ELR (cell line): ENCODE measurements at regions not wholly inside any gene's neighbourhood (a gene's known extent, or its start where the extent isn't known, plus 50 kb on each side); places are given as distances from the start of the nearest gene placed in this dataset.

Experiments used
- DNase-seq: peaks from one replicate; pipeline ENCODE4 v3.0.0-alpha.2; 2015; ENCODE audit warnings: low read depth

- DNase-seq, result no peak
Observed at GRCh38 chr16:54479546-54479945, 193.0 kb upstream of the IRX3 start.

- no peak for DNase-seq
Observed at GRCh38 chr16:54477714-54478113, 191.1 kb upstream of the IRX3 start.

DNA sequence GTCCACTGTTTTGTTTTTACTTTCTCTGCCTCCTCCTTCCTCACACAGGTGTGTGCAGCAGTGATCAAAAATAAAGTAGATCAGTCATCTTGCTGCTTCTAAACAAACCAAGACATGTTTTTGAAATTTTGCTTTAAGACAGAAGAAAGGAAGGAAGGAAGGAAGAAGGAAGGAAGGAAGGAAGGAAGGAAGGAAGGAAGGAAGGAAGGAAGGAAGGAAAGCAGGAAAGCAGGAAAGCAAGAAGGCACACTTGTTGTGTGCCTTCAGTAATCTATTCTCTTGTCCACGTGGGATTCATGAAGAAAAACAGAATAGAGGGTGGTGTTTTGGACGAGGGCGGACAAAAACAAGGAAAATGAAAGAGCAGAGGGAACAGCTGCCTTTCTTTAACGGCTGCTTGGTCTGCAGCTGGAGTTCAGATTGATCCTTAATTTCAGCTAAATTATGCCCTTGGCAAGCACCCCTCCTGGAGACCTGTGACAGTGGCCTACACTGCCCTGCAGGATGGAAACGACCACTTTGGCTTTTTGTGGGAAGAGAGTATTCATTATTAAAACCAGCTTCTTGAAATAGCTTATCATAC is 188.5 kb upstream of the IRX3 start:
- DNase-seq, result no peak

DNA sequence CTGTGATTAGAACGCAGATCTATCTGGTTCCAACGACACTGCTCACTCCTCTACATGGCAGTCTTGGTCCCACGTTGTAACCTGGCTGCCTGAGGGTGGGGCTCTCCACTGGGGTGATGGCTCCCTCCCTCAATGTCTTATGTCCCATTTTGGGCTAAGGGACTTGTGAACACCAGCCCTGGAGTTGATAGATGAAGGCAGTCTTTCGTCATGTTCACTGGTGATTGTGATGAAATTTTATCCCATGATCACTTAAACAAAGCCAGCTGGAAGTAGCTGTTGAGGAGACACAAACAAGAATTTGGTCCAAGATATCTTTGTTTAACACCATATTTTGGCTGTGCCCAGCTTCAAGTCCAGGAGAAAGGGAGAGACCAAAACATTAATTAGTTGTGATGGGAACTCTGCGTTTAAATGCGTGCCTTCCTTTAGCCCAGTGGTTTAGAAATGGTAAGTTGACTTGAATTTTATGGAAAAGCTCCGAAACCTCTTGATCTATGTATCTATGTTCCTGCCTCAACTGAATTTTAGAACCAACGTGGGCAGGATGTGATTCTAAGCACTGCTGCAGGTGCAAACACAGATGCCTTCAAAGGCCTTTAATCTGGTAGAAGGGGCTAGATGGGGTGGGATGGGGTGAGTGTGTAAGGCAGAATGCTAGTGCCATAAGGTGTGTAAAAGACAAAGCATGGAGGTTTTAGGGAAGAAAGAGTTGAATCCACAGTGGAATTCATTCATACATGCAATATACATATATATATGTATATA is 186.8 kb upstream of the IRX3 start:
- no peak for DNase-seq

DNA sequence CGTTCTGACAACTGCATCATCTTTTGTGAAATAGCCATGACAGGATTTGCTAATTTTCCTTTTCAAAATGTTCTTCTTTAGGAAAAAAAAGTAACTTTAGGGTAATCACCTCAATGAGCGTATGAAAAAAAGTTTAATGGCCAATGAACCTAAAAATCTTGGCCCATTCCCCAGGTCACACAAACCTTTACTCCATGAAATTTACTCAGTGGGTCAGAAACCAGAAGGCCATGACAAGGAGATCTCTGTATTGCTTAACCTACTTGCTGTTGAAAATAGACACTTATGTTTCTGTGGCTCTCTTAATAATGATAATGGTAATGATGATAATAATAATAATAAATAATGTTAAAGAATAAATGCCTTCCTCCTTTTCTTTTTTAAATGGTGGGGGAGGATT is 180.8 kb upstream of the IRX3 start:
- DNase-seq, result no peak

- no peak for DNase-seq
Observed at GRCh38 chr16:54466233-54466632, 179.6 kb upstream of the IRX3 start.

DNA sequence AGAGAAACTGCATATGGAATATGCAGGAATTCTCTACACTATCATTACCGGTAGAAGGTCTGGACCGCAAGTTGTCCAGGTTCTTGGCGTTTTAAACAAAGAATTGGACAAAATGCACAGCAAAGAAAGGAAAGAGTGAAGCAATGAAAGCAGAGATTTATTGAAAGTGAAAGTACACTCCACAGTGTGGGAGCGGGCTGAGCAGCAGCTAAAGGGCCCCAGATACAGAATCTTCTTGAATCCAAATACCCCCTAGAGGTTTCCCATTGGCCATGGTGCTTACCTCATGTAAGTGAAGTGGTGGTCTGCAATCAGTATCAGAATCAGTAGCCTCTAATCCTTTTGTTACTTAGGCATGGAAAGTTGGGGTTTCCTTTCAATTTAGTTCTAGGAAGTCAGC is 178.5 kb upstream of the IRX3 start:
- no peak for DNase-seq

DNA sequence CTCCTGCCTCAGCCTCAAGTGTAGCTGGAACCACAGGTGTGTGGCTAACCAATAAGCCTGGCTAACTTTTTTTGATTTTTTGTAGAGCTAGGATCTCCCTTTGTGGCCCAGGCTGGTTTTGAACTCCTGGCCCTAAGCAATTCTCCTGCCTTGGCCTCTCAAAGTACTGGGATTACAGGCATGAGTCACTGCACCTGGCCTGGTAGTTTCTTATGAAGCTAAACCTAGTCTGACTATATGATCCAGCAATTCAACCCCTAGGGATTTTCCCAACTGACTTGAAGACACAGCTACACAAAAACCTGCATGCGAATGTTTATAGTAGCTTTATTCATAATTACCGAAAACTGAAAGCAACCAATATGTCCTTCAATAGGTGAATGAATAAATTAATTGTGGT is 176.2 kb upstream of the IRX3 start:
- DNase-seq, result no peak

DNA sequence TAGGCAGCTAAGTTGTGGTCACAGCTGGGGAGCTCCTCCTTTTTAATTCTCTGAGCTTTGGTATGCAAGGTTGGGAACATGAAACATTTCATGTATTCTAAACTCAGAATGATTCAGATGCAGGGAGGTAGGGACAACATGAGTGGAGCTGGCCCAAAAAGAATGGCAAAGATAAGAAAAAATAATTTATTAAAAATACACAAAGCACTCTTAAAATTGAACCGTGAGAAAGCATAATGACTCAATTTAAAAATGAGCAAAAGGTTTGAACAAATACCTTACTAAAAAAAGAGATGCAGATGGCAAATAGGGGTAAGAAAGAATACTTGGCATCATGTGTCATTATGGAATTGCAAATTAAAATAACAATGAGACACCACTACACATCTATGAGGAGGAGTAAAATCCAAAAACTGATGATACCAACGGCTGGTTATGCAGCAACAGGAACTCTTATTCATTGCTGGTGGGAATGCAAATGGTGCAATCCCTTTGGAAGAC is 175.6 kb upstream of the IRX3 start:
- DNase-seq, result no peak

DNA sequence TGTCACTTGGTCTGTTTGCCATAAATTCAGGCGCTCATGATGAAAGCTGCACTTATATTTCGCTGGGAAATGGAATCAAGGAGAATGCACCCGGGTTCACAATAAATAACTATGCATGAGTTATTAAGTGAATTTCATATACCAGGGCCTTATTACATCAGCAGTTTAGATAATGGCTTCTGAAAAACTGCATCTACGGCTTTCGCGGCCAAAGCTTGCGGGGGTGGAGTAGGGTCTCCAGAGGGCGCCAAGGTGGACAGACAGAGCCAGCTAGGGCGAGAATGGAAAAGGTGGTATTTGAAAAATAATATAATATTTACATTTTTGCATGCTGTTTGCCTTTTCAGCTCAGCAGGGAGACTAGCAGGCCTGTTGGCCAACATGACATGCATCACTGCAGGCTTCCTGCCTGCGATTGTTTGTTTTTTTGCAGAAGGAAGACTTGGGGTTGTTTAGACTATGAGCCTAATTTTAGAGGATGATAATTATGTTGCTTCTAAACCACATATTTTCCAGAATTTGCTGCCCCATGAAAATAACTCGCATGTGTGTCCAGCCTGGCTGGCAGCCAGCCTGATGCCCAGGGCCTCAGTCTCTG is 173.8 kb upstream of the IRX3 start:
- DNase-seq, result no peak

GRCh38 chr16:54459509-54460262 is 173.1 kb upstream of the IRX3 start:
- DNase-seq, result no peak

GRCh38 chr16:54458923-54459322 is 172.3 kb upstream of the IRX3 start:
- no peak for DNase-seq

DNA sequence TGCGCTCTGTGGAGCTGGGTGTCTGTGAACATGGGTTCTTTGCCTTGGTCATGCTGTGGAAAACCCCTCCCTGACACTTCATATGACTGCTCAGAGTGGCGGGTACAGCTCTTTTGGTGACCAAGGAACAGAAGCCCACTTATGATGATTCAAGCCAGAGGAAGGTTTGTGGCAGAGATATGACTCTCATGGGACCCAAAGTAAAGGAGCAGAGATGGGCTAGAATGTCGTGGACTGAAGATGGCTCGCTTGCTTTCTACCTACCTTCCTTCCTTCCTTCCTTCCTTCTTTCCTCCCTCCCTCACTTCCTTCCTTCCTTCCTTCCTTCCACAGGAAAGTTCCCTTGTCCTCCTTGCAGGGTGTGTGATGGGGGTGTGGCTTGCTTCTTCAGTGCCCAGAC is 169.7 kb upstream of the IRX3 start:
- DNase-seq, result no peak

- DNase-seq, result no peak
Observed at GRCh38 chr16:54455030-54455725, 168.6 kb upstream of the IRX3 start.

DNA sequence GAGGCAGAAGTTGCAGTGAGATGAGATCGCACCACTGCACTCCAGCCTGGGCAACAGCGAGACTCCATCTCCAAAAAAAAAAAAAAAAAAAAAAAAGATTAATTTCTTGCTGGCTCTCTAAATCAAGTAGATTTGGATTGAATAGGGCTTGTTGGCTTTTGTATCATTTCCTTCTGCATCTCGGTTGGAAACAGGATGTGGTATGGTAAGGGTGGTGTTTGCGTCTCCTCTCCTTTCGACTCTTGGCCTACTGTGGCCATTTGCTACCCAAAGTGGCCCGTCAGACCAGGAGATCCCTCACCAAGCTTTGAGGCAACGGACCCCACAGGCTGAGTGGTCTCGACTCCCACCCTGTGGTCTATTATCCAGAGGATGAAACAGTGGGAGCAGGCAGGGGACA is 168.0 kb upstream of the IRX3 start:
- no peak for DNase-seq

- DNase-seq, result no peak
Observed at GRCh38 chr16:54453871-54454270, 167.3 kb upstream of the IRX3 start.

DNA sequence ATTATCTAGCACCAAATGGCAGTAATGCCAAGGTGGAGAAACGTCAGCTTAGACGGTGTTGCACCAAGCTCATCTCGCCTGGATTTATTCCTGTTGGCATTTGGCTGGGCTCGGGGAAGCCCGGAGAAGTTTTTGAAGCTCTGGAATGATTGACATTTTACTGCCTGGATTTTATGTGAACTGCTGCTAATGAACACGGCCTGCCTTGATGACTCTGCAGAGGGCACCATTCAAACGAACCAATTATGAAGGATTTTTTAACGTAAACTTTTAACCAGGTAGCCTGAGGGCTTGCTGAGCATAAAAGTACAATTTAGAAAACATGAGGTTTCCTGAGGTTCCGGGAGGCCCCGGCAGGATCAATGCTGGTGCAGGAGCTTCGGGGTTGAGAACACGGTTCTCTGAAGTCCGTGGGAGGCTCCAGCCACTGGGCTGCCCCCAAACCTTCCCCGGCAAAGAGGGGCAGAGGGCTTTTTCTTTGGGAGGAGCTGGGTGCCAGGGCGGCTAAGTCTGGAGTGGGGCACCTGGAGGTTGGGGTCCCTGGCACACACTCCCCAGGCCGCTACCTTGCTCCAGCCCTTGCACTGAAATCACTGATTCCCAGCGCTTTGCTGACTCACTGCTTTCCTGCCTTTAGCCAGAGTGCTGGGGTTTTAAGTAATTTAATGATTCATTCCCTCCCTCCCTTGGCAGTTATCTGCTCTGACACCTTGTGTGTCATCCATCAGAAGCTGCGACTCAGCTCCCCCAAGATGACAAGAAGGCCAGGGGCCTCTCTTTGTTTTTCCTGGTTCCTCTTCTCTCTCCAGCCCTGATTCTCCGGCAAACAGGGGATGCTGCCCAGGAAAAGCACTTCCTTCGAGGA is 161.2 kb upstream of the IRX3 start:
- peak; percentile 93 for DNase-seq

GRCh38 chr16:54446639-54447038 is 160.1 kb upstream of the IRX3 start:
- peak; percentile 40 for DNase-seq

GRCh38 chr16:54444851-54445458 is 158.4 kb upstream of the IRX3 start:
- no peak for DNase-seq

DNA sequence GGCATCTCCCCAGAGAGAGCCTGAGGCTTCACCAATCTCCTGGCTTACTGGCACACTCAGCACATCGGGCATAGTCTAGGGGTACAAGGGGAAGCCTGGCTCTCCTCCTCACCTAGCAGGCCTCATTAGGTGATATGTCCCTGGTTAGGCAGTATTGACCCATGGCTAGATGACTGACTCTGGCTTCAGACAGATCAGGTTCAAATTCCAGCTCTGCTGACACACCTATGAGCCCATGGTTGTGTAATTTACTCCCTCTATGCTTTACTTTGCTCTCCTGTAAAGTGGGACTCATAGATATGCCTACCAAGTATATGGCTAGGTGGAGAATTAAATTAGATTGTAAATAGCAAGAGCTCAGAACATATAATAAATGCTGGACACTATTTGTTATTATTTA is 157.3 kb upstream of the IRX3 start:
- DNase-seq, result no peak

- DNase-seq, result no peak
Observed at GRCh38 chr16:54443352-54443751, 156.8 kb upstream of the IRX3 start.
